K562 (cell line): ENCODE measurements at regions not wholly inside any gene's neighbourhood (a gene's known extent, or its start where the extent isn't known, plus 50 kb on each side); places are given as distances from the start of the nearest gene placed in this dataset.

Experiments
- HDAC8 ChIP-seq: fragments of 450-650 bp; IDR thresholded peaks from 2 replicates; pipeline ENCODE4 v1.6.1; 2016; ENCODE audit warnings: mild to moderate bottlenecking, missing genetic modification characterization, moderate library complexity, missing compliant biosample characterization
- MCM2 ChIP-seq: fragments of 450-650 bp; IDR thresholded peaks from 2 replicates; pipeline ENCODE4 v1.6.1; 2017; ENCODE audit warnings: low read depth, mild to moderate bottlenecking
- MXI1 ChIP-seq: IDR thresholded peaks from 2 replicates; pipeline ENCODE4 v1.6.1; 2011; ENCODE audit warnings: low read depth, mild to moderate bottlenecking, improper control_type of control experiment, low read length
- ZBTB7A ChIP-seq: IDR thresholded peaks from 2 replicates; pipeline ENCODE4 v1.6.1; 2011; ENCODE audit warnings: low read depth, mild to moderate bottlenecking, low read length, moderate library complexity, borderline replicate concordance; ENCODE audit not compliant: control insufficient read depth
- ZNF347 ChIP-seq: fragments of 450-650 bp; formaldehyde crosslinking; IDR thresholded peaks from 2 replicates; pipeline ENCODE4 v1.4.0; 2020; ENCODE audit warnings: low read depth, mild to moderate bottlenecking, moderate library complexity
- TF ChIP-seq, protein P1 (sequence below), 2 experiments: fragments of 450-650 bp in 1 of 2; sonication (generic) in 1 of 2; formaldehyde crosslinking in 1 of 2; IDR thresholded peaks; 2 replicates each; pipeline versions ENCODE4 v1.7.1 to v1.9.0; 2016 to 2022; ENCODE audit warnings: inconsistent platforms in 1 of 2, mild to moderate bottlenecking in 1 of 2, missing genetic modification reagents in 1 of 2
- TF ChIP-seq, protein P2 (sequence below): fragments of 450-650 bp; formaldehyde crosslinking; IDR thresholded peaks from 2 replicates; pipeline ENCODE4 v1.4.0; 2020; ENCODE audit warnings: mild to moderate bottlenecking, mixed read lengths

DNA sequence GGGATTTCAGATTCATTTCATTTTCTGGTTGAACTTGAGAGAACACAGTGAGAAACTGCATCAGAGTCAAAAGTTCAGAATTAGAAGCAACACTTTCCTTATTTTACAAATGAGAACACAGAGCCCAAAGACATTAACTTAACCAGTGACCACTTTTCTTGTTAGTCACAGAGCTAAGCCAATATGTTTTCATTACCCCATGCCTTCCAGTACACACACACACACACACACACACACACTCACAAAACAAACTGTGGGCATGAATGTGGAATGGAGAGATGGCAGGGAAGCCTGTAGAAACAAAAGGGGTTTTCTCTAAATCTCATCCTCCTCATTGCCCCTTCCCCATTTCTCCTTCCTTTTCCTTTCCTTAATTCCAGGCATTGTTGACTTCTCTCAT, 267.4 kb upstream of the GADL1 start (continued):
- TF ChIP-seq, protein P1, sequence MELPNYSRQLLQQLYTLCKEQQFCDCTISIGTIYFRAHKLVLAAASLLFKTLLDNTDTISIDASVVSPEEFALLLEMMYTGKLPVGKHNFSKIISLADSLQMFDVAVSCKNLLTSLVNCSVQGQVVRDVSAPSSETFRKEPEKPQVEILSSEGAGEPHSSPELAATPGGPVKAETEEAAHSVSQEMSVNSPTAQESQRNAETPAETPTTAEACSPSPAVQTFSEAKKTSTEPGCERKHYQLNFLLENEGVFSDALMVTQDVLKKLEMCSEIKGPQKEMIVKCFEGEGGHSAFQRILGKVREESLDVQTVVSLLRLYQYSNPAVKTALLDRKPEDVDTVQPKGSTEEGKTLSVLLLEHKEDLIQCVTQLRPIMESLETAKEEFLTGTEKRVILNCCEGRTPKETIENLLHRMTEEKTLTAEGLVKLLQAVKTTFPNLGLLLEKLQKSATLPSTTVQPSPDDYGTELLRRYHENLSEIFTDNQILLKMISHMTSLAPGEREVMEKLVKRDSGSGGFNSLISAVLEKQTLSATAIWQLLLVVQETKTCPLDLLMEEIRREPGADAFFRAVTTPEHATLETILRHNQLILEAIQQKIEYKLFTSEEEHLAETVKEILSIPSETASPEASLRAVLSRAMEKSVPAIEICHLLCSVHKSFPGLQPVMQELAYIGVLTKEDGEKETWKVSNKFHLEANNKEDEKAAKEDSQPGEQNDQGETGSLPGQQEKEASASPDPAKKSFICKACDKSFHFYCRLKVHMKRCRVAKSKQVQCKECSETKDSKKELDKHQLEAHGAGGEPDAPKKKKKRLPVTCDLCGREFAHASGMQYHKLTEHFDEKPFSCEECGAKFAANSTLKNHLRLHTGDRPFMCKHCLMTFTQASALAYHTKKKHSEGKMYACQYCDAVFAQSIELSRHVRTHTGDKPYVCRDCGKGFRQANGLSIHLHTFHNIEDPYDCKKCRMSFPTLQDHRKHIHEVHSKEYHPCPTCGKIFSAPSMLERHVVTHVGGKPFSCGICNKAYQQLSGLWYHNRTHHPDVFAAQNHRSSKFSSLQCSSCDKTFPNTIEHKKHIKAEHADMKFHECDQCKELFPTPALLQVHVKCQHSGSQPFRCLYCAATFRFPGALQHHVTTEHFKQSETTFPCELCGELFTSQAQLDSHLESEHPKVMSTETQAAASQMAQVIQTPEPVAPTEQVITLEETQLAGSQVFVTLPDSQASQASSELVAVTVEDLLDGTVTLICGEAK (IDR thresholded peaks at IDR 0.05) = no peak
- TF ChIP-seq, protein P1 (CRISPR knock-in tag; IDR thresholded peaks at IDR 0.05) = no peak
- TF ChIP-seq MXI1 = no peak
- no peak for TF ChIP-seq ZNF347 (CRISPR knock-in tag)
- no peak for TF ChIP-seq MCM2
- TF ChIP-seq, protein P2, sequence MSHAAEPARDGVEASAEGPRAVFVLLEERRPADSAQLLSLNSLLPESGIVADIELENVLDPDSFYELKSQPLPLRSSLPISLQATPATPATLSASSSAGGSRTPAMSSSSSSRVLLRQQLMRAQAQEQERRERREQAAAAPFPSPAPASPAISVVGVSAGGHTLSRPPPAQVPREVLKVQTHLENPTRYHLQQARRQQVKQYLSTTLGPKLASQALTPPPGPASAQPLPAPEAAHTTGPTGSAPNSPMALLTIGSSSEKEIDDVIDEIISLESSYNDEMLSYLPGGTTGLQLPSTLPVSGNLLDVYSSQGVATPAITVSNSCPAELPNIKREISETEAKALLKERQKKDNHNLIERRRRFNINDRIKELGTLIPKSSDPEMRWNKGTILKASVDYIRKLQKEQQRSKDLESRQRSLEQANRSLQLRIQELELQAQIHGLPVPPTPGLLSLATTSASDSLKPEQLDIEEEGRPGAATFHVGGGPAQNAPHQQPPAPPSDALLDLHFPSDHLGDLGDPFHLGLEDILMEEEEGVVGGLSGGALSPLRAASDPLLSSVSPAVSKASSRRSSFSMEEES (CRISPR knock-in tag) = no peak
- TF ChIP-seq HDAC8 = no peak
- no peak for TF ChIP-seq ZBTB7A
